Adrenal gland (tissue), 5 donors: ENCODE measurements at regions not wholly inside any gene's neighbourhood (a gene's known extent, or its start where the extent isn't known, plus 50 kb on each side); places are given as distances from the start of the nearest gene placed in this dataset.

ENCODE experiments used
- CTCF ChIP-seq, 6 experiments: fragments of 450-650 bp in 4 of 6; fragments of 200-600 bp in 2 of 6; sonication (generic) in 1 of 6; IDR thresholded peaks; 1 replicate in 5 of 6; 2 replicates in 1 of 6; pipeline versions ENCODE4 v1.5.1 to v1.8.0; 2016 to 2021; ENCODE audit warnings: antibody characterized with exemption in 6 of 6, mild to moderate bottlenecking in 2 of 6, moderate library complexity in 1 of 6
- POLR2A ChIP-seq, 2 donors: fragments of 450-650 bp; IDR thresholded peaks; one replicate each; pipeline ENCODE4 v1.6.1; 2017; ENCODE audit warnings: antibody characterized with exemption in 2 of 2, mild to moderate bottlenecking in 2 of 2, moderate library complexity in 1 of 2
- donor health status: DM: no; HTN: no; CAD: no.

GRCh38 chr7:156305351-156305750 lies 335.2 kb upstream of the RNF32 start:
- TF ChIP-seq CTCF (IDR thresholded peaks at IDR 0.05) (no peak), POLR2A (IDR thresholded peaks at IDR 0.05) (no peak)
